ENCODE measurements at regions not wholly inside any gene's neighbourhood (a gene's known extent, or its start where the extent isn't known, plus 50 kb on each side); places are given as distances from the start of the nearest gene placed in this dataset.

- no peaks in the 10 kb centered on the region for H3K36me3 ChIP-seq (replicated peaks in 1 of 2; ENCODE audit: control insufficient read depth in 1 of 2, insufficient read depth in 2 of 2, low read length in 2 of 2)
- H3K9ac ChIP-seq (ENCODE audit: insufficient read depth, low read length, poor library complexity, severe bottlenecking) = no peak overlapping the region
- H3K4me2 ChIP-seq (replicated peaks; ENCODE audit: extremely low read depth, low read length, poor library complexity, severe bottlenecking) = no peak overlapping the region
- Mint-ChIP-seq H3K27ac (peak overlapping the region in 1 of 7 donors; percentile 25), H3K9me3 (peaks cover 0 to 7% (median 3%) of the 10 kb centered on the region in 7 donors), H3K36me3 (no peaks in the 10 kb centered on the region), H3K4me1 (no peaks in the 10 kb centered on the region), H3K4me3 (no peak overlapping the region), H3K27me3 (ENCODE audit: low read depth in 3 of 3) (peaks cover 2 to 3% (median 3%) of the 10 kb centered on the region in 3 donors)
- intact Hi-C loops (cut with micrococcal nuclease) = no loop called here
- no peaks in the 10 kb centered on the region for H3K27me3 ChIP-seq (ENCODE audit: control insufficient read depth in 2 of 2, insufficient read depth in 2 of 2, low read length in 2 of 2)
- H3K27ac ChIP-seq (ENCODE audit: low read depth in 1 of 2, low read length in 2 of 2) = no peak overlapping the region
- no peaks in the 10 kb centered on the region for H3K9me3 ChIP-seq (replicated peaks in 1 of 2; ENCODE audit: control insufficient read depth in 1 of 2, insufficient read depth in 1 of 2, low read length in 2 of 2)
- no peaks in the 10 kb centered on the region for H3K79me2 ChIP-seq (ENCODE audit: insufficient read depth, low read length)
- H3K4me1 ChIP-seq (ENCODE audit: control insufficient read depth in 1 of 2, insufficient read depth in 2 of 2, low read length in 2 of 2) = no peaks in the 10 kb centered on the region
- H3K4me3 ChIP-seq (replicated peaks in 1 of 3; ENCODE audit: low read depth in 2 of 3, low read length in 3 of 3) = no peak overlapping the region
- no peak for DNase-seq
- H2AFZ ChIP-seq (ENCODE audit: insufficient read depth, low read depth, low read length, poor library complexity, severe bottlenecking) = no peak overlapping the region
- WGBS (ENCODE audit: insufficient coverage) = 73% methylated on average over 7 of the region's 8 CpGs
- H4K20me1 ChIP-seq (ENCODE audit: insufficient read depth, low read length) = no peaks in the 10 kb centered on the region
- TF ChIP-seq, protein P1, sequence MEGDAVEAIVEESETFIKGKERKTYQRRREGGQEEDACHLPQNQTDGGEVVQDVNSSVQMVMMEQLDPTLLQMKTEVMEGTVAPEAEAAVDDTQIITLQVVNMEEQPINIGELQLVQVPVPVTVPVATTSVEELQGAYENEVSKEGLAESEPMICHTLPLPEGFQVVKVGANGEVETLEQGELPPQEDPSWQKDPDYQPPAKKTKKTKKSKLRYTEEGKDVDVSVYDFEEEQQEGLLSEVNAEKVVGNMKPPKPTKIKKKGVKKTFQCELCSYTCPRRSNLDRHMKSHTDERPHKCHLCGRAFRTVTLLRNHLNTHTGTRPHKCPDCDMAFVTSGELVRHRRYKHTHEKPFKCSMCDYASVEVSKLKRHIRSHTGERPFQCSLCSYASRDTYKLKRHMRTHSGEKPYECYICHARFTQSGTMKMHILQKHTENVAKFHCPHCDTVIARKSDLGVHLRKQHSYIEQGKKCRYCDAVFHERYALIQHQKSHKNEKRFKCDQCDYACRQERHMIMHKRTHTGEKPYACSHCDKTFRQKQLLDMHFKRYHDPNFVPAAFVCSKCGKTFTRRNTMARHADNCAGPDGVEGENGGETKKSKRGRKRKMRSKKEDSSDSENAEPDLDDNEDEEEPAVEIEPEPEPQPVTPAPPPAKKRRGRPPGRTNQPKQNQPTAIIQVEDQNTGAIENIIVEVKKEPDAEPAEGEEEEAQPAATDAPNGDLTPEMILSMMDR (IDR thresholded peaks at IDR 0.05) = no peak
Measured at GRCh38 chr3:28835751-28836150, 445.1 kb upstream of the RBMS3 start.

DNA sequence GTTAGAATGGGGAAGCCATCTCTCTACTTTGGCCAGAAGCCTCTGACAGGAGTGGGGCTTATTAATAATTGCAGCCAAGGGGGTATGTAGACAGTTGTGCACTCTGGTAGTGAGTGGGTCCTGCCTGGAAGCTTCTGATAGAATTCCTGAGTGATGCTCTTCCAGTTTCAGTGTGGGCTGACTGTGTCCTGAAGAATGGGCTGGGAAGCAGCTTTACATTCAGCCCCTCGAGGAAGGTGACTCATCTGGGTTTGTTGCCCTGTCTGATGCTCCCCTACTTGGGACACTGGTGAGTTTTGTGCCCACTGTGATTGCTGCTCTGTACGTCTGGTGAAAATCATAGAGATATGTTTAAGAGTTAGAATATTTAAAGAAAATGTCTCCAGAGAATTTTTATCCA lies 444.7 kb upstream of the RBMS3 start:
- no peak overlapping the region for H3K9ac ChIP-seq (ENCODE audit: insufficient read depth, low read length, poor library complexity, severe bottlenecking)
- H3K4me2 ChIP-seq (replicated peaks; ENCODE audit: extremely low read depth, low read length, poor library complexity, severe bottlenecking) = no peak overlapping the region
- H3K27ac Mint-ChIP-seq = no peak overlapping the region
- no peak overlapping the region for H3K4me3 ChIP-seq (replicated peaks in 1 of 3; ENCODE audit: low read depth in 2 of 3, low read length in 3 of 3)
- TF ChIP-seq, protein P1 (IDR thresholded peaks at IDR 0.05) = no peak
- no peak overlapping the region for H3K4me3 Mint-ChIP-seq
- no CpG with 5 or more reads among the region's 2 CpGs for WGBS (ENCODE audit: insufficient coverage)
- H3K9me3 ChIP-seq (replicated peaks in 1 of 2; ENCODE audit: control insufficient read depth in 1 of 2, insufficient read depth in 1 of 2, low read length in 2 of 2) = no peaks in the 10 kb centered on the region
- H3K27me3 ChIP-seq (ENCODE audit: control insufficient read depth in 2 of 2, insufficient read depth in 2 of 2, low read length in 2 of 2) = no peaks in the 10 kb centered on the region
- peaks cover 0 to 7% (median 2%) of the 10 kb centered on the region in 7 donors for H3K9me3 Mint-ChIP-seq
- H3K4me1 Mint-ChIP-seq = no peaks in the 10 kb centered on the region
- no peaks in the 10 kb centered on the region for H3K4me1 ChIP-seq (ENCODE audit: control insufficient read depth in 1 of 2, insufficient read depth in 2 of 2, low read length in 2 of 2)
- H3K36me3 ChIP-seq (replicated peaks in 1 of 2; ENCODE audit: control insufficient read depth in 1 of 2, insufficient read depth in 2 of 2, low read length in 2 of 2) = no peaks in the 10 kb centered on the region
- H3K27ac ChIP-seq (ENCODE audit: low read depth in 1 of 2, low read length in 2 of 2) = no peak overlapping the region
- H4K20me1 ChIP-seq (ENCODE audit: insufficient read depth, low read length) = no peaks in the 10 kb centered on the region
- intact Hi-C loops (cut with micrococcal nuclease) = no loop called here
- H3K79me2 ChIP-seq (ENCODE audit: insufficient read depth, low read length) = no peaks in the 10 kb centered on the region
- H2AFZ ChIP-seq (ENCODE audit: insufficient read depth, low read depth, low read length, poor library complexity, severe bottlenecking) = no peak overlapping the region
- peaks cover 2 to 3% (median 3%) of the 10 kb centered on the region in 3 donors for H3K27me3 Mint-ChIP-seq (ENCODE audit: low read depth in 3 of 3)
- no peak for DNase-seq
- no peaks in the 10 kb centered on the region for H3K36me3 Mint-ChIP-seq

All from CD14-positive monocyte (primary cell).